Panc1 (cell line): ENCODE measurements at regions not wholly inside any gene's neighbourhood (a gene's known extent, or its start where the extent isn't known, plus 50 kb on each side); places are given as distances from the start of the nearest gene placed in this dataset.

Experiments
- POLR2AphosphoS5 ChIP-seq: IDR thresholded peaks from 2 replicates; pipeline ENCODE4 v1.6.1; 2012; ENCODE audit warnings: mild to moderate bottlenecking, low read depth, low read length, moderate library complexity
- SIN3A ChIP-seq: IDR thresholded peaks from 2 replicates; pipeline ENCODE4 v1.6.1; 2012; ENCODE audit warnings: low read depth, mild to moderate bottlenecking, low read length, moderate library complexity, borderline replicate concordance; ENCODE audit not compliant: insufficient read depth
- TCF7L2 ChIP-seq: IDR thresholded peaks from 2 replicates; pipeline ENCODE4 v1.6.1; 2011; ENCODE audit warnings: mild to moderate bottlenecking, low read depth, low read length, inconsistent platforms
- TF ChIP-seq, protein P1 (sequence below), 2 experiments: IDR thresholded peaks; 2 replicates each; pipeline ENCODE4 v1.6.1; 2011 to 2012; ENCODE audit warnings: low read depth in 2 of 2, control low read depth in 1 of 2, low read length in 1 of 2, mild to moderate bottlenecking in 1 of 2, moderate library complexity in 1 of 2; ENCODE audit not compliant: insufficient read depth in 1 of 2
- TF ChIP-seq, protein P2 (sequence below): fragments of 450-650 bp; IDR thresholded peaks from 2 replicates; pipeline ENCODE4 v1.5.1; 2017; ENCODE audit warnings: mild to moderate bottlenecking

DNA sequence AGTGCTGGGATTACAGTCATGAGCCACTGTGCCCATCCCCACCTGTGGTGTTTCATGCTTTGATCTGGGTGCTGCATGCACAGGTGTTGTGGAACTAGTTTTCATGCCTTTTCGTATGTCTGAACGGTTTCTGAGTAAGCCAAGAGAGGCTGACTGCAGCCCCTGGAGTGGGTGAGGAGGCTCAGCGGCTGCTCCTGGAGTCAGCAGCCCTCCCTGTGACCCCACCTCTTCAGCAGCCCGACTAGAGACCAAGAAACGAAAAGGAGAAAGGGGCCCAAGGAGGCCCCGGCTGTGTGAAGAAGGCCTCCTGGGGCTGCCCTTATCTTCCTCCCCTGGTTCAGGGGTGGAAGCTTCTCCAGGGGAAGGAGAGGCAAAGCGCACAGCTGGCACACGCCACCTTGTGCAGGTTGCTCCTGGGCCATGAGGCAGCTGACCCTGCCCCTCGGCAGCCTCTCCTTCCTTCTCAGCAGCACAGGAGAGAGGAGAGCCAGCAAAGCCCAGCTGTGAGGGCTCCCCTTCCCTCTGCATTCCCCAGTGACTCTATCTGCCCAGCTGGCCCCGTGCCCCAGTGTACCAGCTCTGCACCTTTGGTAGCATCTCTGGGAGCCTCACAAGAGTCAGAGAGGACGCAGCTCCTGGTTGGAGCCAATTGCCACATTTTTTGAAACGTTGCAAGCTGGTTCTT is 182.5 kb upstream of the HS6ST1 start:
- TF ChIP-seq, protein P1, sequence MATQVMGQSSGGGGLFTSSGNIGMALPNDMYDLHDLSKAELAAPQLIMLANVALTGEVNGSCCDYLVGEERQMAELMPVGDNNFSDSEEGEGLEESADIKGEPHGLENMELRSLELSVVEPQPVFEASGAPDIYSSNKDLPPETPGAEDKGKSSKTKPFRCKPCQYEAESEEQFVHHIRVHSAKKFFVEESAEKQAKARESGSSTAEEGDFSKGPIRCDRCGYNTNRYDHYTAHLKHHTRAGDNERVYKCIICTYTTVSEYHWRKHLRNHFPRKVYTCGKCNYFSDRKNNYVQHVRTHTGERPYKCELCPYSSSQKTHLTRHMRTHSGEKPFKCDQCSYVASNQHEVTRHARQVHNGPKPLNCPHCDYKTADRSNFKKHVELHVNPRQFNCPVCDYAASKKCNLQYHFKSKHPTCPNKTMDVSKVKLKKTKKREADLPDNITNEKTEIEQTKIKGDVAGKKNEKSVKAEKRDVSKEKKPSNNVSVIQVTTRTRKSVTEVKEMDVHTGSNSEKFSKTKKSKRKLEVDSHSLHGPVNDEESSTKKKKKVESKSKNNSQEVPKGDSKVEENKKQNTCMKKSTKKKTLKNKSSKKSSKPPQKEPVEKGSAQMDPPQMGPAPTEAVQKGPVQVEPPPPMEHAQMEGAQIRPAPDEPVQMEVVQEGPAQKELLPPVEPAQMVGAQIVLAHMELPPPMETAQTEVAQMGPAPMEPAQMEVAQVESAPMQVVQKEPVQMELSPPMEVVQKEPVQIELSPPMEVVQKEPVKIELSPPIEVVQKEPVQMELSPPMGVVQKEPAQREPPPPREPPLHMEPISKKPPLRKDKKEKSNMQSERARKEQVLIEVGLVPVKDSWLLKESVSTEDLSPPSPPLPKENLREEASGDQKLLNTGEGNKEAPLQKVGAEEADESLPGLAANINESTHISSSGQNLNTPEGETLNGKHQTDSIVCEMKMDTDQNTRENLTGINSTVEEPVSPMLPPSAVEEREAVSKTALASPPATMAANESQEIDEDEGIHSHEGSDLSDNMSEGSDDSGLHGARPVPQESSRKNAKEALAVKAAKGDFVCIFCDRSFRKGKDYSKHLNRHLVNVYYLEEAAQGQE (IDR thresholded peaks at IDR 0.05; ENCODE audit: insufficient read depth in 1 of 2, low read depth in 2 of 2, low read length in 1 of 2): no peak
- TF ChIP-seq SIN3A: no peak
- TF ChIP-seq, protein P2, sequence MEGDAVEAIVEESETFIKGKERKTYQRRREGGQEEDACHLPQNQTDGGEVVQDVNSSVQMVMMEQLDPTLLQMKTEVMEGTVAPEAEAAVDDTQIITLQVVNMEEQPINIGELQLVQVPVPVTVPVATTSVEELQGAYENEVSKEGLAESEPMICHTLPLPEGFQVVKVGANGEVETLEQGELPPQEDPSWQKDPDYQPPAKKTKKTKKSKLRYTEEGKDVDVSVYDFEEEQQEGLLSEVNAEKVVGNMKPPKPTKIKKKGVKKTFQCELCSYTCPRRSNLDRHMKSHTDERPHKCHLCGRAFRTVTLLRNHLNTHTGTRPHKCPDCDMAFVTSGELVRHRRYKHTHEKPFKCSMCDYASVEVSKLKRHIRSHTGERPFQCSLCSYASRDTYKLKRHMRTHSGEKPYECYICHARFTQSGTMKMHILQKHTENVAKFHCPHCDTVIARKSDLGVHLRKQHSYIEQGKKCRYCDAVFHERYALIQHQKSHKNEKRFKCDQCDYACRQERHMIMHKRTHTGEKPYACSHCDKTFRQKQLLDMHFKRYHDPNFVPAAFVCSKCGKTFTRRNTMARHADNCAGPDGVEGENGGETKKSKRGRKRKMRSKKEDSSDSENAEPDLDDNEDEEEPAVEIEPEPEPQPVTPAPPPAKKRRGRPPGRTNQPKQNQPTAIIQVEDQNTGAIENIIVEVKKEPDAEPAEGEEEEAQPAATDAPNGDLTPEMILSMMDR: no peak
- no peak for TF ChIP-seq POLR2AphosphoS5
- no peak for TF ChIP-seq TCF7L2
